Medulla oblongata (tissue), 1 donor: ENCODE measurements at regions not wholly inside any gene's neighbourhood (a gene's known extent, or its start where the extent isn't known, plus 50 kb on each side); places are given as distances from the start of the nearest gene placed in this dataset.
"Not testable (repeated sequence)": the region's sequence is repeated elsewhere in the genome, so short reads cannot be mapped to it uniquely, and the experiment has no call there.

ENCODE experiments used
- DNase-seq: peaks from one replicate; pipeline ENCODE4 v3.0.0-alpha.2; 2015; ENCODE audit errors: extremely low spot score

GRCh38 chr22:22372086-22372485, 127.5 kb downstream of the VPREB1 start:
- no peak for DNase-seq

GRCh38 chr22:22374163-22374562, 129.6 kb downstream of the VPREB1 start:
- no peak for DNase-seq

- DNase-seq: no peak
These were observed 130.0 kb downstream of the VPREB1 start for GRCh38 chr22:22374579-22374978.

- DNase-seq: no peak
These were observed 131.2 kb downstream of the VPREB1 start for GRCh38 chr22:22375576-22376351.

- DNase-seq: no peak
These were observed 131.7 kb downstream of the VPREB1 start for GRCh38 chr22:22376352-22376706.

- DNase-seq: not testable (repeated sequence)
These were observed 131.7 kb downstream of the ZNF280B start for GRCh38 chr22:22376884-22377283.

- DNase-seq: no peak
These were observed 131.2 kb downstream of the ZNF280B start for GRCh38 chr22:22377335-22377734.

GRCh38 chr22:22378446-22379415, 129.8 kb downstream of the ZNF280B start:
- DNase-seq: no peak

GRCh38 chr22:22380098-22381030, 128.2 kb downstream of the ZNF280B start:
- no peak for DNase-seq

- DNase-seq: not testable (repeated sequence)
These were observed 127.2 kb downstream of the ZNF280B start for GRCh38 chr22:22381292-22381691.

- DNase-seq: no peak
These were observed 124.3 kb downstream of the ZNF280B start for GRCh38 chr22:22384267-22384666.

- no peak for DNase-seq
These were observed 123.8 kb downstream of the ZNF280B start for GRCh38 chr22:22384668-22385244.

GRCh38 chr22:22386602-22387385, 121.7 kb downstream of the ZNF280B start:
- no peak for DNase-seq

- no peak for DNase-seq
These were observed 121.2 kb downstream of the ZNF280B start for GRCh38 chr22:22387386-22387736.

- no peak for DNase-seq
These were observed 120.5 kb downstream of the ZNF280B start for GRCh38 chr22:22388090-22388489.

- DNase-seq: no peak
These were observed 120.0 kb downstream of the ZNF280B start for GRCh38 chr22:22388494-22388893.

- DNase-seq: no peak
These were observed 119.1 kb downstream of the ZNF280B start for GRCh38 chr22:22389467-22389866.

- no peak for DNase-seq
These were observed 117.6 kb downstream of the ZNF280B start for GRCh38 chr22:22390989-22391388.

- DNase-seq: no peak
These were observed 117.0 kb downstream of the ZNF280B start for GRCh38 chr22:22391543-22391942.

GRCh38 chr22:22392131-22392530, 116.4 kb downstream of the ZNF280B start:
- DNase-seq: no peak

GRCh38 chr22:22394591-22394990, 114.0 kb downstream of the ZNF280B start:
- DNase-seq: no peak
